H1 (cell line): ENCODE measurements at regions not wholly inside any gene's neighbourhood (a gene's known extent, or its start where the extent isn't known, plus 50 kb on each side); places are given as distances from the start of the nearest gene placed in this dataset.

ENCODE experiments used
- CTCF ChIA-PET: fragments of 300-600 bp; sonication (Branson Sonifier 250); formaldehyde crosslinking; loops from one replicate; lab custom pipeline; 2021; ENCODE audit not compliant: partially characterized antibody; lab: Charles Lee
- POLR2A ChIA-PET: fragments of 300-600 bp; sonication (Branson Sonifier 250); formaldehyde crosslinking; loops from one replicate; lab custom pipeline; 2021; ENCODE audit warnings: inconsistent platforms; ENCODE audit not compliant: partially characterized antibody; lab: Charles Lee
- DNase-seq, 2 experiments: peaks; one replicate each; pipeline versions ENCODE4 v3.0.0 to v3.0.0-alpha.2; 2010 to 2022; ENCODE audit warnings: low spot score in 2 of 2, low read depth in 1 of 2, mixed read lengths in 1 of 2
- FAIRE-seq: peaks from 2 replicates; lab custom pipeline; 2011; peaks lifted over from hg19 to GRCh38; lab: Jason Lieb, UNC
- H2AFZ ChIP-seq: 2 replicates; pipeline ENCODE4 v1.8.1; 2012; ENCODE audit warnings: low read length, inconsistent platforms
- H2AK5ac ChIP-seq: 2 replicates; pipeline ENCODE4 v1.6.1; 2013; ENCODE audit warnings: low read depth, low read length
- H2BK120ac ChIP-seq: replicated peaks from 2 replicates; pipeline ENCODE3; 2013; ENCODE audit warnings: low read depth, low read length, inconsistent platforms
- H2BK12ac ChIP-seq: 2 replicates; pipeline ENCODE4 v1.6.1; 2013; ENCODE audit warnings: low read depth, low read length
- H2BK15ac ChIP-seq: 2 replicates; pipeline ENCODE4 v1.6.1; 2013; ENCODE audit warnings: low read length
- H2BK20ac ChIP-seq: 2 replicates; pipeline ENCODE4 v1.6.1; 2013; ENCODE audit warnings: low read length
- H2BK5ac ChIP-seq: 2 replicates; pipeline ENCODE4 v1.6.1; 2013; ENCODE audit warnings: low read depth, low read length
- H3K14ac ChIP-seq: 2 replicates; pipeline ENCODE4 v1.6.1; 2013; ENCODE audit warnings: inconsistent platforms; ENCODE audit not compliant: insufficient read length
- H3K18ac ChIP-seq: 2 replicates; pipeline ENCODE4 v1.6.1; 2013; ENCODE audit warnings: low read length; ENCODE audit errors: extremely low read depth
- H3K23ac ChIP-seq: 2 replicates; pipeline ENCODE4 v1.6.1; 2013; ENCODE audit warnings: inconsistent platforms; ENCODE audit not compliant: insufficient read length
- H3K23me2 ChIP-seq: 2 replicates; pipeline ENCODE4 v1.6.1; 2013; ENCODE audit warnings: low read depth, low read length
- H3K27ac ChIP-seq: 2 replicates; pipeline ENCODE4 v1.6.1; 2011; ENCODE audit warnings: low read depth, low read length, inconsistent platforms
- H3K27me3 ChIP-seq, 4 experiments: replicated peaks in 1 of 4; 1 replicate in 1 of 4; 2 replicates in 3 of 4; pipeline versions ENCODE4 v1.6.1 to v1.8.1; 2011 to 2013; ENCODE audit warnings: low read length in 3 of 4, mild to moderate bottlenecking in 3 of 4, inconsistent platforms in 2 of 4, mixed read lengths in 2 of 4, moderate library complexity in 1 of 4; ENCODE audit not compliant: control insufficient read depth in 3 of 4, insufficient read depth in 3 of 4; ENCODE audit errors: extremely low read depth in 1 of 4
- H3K36me3 ChIP-seq, 4 experiments: 2 replicates each; pipeline versions ENCODE4 v1.6.1 to v1.8.1; 2011 to 2013; ENCODE audit warnings: mild to moderate bottlenecking in 4 of 4, low read length in 3 of 4, moderate library complexity in 2 of 4, control low read depth in 1 of 4, inconsistent platforms in 1 of 4; ENCODE audit not compliant: insufficient read depth in 4 of 4, control insufficient read depth in 2 of 4
- H3K4ac ChIP-seq: replicated peaks from 2 replicates; pipeline ENCODE3; 2013; ENCODE audit warnings: low read length, low read depth, mixed read lengths, inconsistent platforms; ENCODE audit not compliant: insufficient read length
- H3K4me1 ChIP-seq, 4 experiments: replicated peaks in 1 of 4; 1 replicate in 1 of 4; 2 replicates in 3 of 4; pipeline versions ENCODE4 v1.6.1 to v1.8.1; 2011 to 2013; ENCODE audit warnings: low read length in 3 of 4, inconsistent platforms in 2 of 4, mixed read lengths in 1 of 4; ENCODE audit not compliant: insufficient read depth in 4 of 4, control insufficient read depth in 3 of 4
- H3K4me2 ChIP-seq, 2 experiments: 2 replicates each; pipeline versions ENCODE4 v1.6.1 to v1.8.1; 2011 to 2013; ENCODE audit warnings: low read depth in 2 of 2, low read length in 2 of 2, control low read depth in 1 of 2, inconsistent platforms in 1 of 2, mild to moderate bottlenecking in 1 of 2; ENCODE audit not compliant: insufficient read depth in 1 of 2
- H3K4me3 ChIP-seq, 4 experiments: fragments of 200-600, 300-600 bp in 1 of 4; sonication (generic), shearing (Covaris generic), sonication (Bioruptor Twin) in 1 of 4; 2 replicates each; pipeline versions ENCODE4 v1.5.1 to v1.8.1; 2011 to 2016; ENCODE audit warnings: low read length in 4 of 4, low read depth in 3 of 4, control low read depth in 2 of 4, inconsistent platforms in 2 of 4, mild to moderate bottlenecking in 2 of 4, mixed read lengths in 1 of 4, moderate library complexity in 1 of 4; ENCODE audit not compliant: insufficient read depth in 2 of 4; ENCODE audit errors: extremely low read depth in 1 of 4
- H3K56ac ChIP-seq: replicated peaks from 2 replicates; pipeline ENCODE3; 2013; ENCODE audit warnings: low read depth, mild to moderate bottlenecking, mixed read lengths, low read length, inconsistent platforms; ENCODE audit not compliant: insufficient read length
- H3K79me1 ChIP-seq: 2 replicates; pipeline ENCODE4 v1.6.1; 2013; ENCODE audit warnings: low read depth, low read length, control low read depth
- H3K79me2 ChIP-seq, 2 experiments: 2 replicates each; pipeline versions ENCODE4 v1.6.1 to v1.8.1; 2012 to 2013; ENCODE audit warnings: low read length in 2 of 2, mild to moderate bottlenecking in 2 of 2, inconsistent platforms in 1 of 2; ENCODE audit not compliant: insufficient read depth in 2 of 2, control insufficient read depth in 1 of 2
- H3K9ac ChIP-seq, 4 experiments: replicated peaks in 1 of 4; 1 replicate in 1 of 4; 2 replicates in 3 of 4; pipeline versions ENCODE4 v1.6.1 to v1.8.1; 2011 to 2013; ENCODE audit warnings: low read depth in 3 of 4, low read length in 3 of 4, control low read depth in 2 of 4, mild to moderate bottlenecking in 2 of 4, moderate library complexity in 2 of 4, inconsistent platforms in 1 of 4; ENCODE audit errors: extremely low read depth in 1 of 4
- H3K9me3 ChIP-seq, 2 experiments: 2 replicates each; pipeline versions ENCODE4 v1.6.1 to v1.8.1; 2012 to 2013; ENCODE audit warnings: mild to moderate bottlenecking in 2 of 2, moderate library complexity in 2 of 2, control low read depth in 1 of 2, inconsistent platforms in 1 of 2, low read depth in 1 of 2, low read length in 1 of 2, mixed read lengths in 1 of 2; ENCODE audit not compliant: insufficient read depth in 2 of 2
- H4K20me1 ChIP-seq, 2 experiments: replicated peaks in 1 of 2; 2 replicates each; pipeline versions ENCODE3 to v1.8.1; 2011 to 2013; ENCODE audit warnings: inconsistent platforms in 2 of 2, low read length in 2 of 2, mild to moderate bottlenecking in 1 of 2; ENCODE audit not compliant: insufficient read depth in 2 of 2, control insufficient read depth in 1 of 2
- H4K5ac ChIP-seq: 2 replicates; pipeline ENCODE4 v1.6.1; 2013; ENCODE audit warnings: low read length, low read depth, mixed read lengths, inconsistent platforms; ENCODE audit not compliant: insufficient read length
- H4K8ac ChIP-seq: 2 replicates; pipeline ENCODE4 v1.8.0; 2013; ENCODE audit warnings: mild to moderate bottlenecking, moderate library complexity, low read length, inconsistent platforms; ENCODE audit not compliant: insufficient read depth; ENCODE audit errors: extremely low read depth
- H4K91ac ChIP-seq: replicated peaks from 2 replicates; pipeline ENCODE3; 2013; ENCODE audit warnings: low read length, mixed read lengths, inconsistent platforms; ENCODE audit not compliant: insufficient read length
- BACH1 ChIP-seq: IDR thresholded peaks from 2 replicates; pipeline ENCODE4 v1.6.1; 2012; ENCODE audit warnings: low read length, improper control_type of control experiment
- BCL11A ChIP-seq, 2 experiments: IDR thresholded peaks; one replicate each; pipeline ENCODE4 v1.6.1; 2011; ENCODE audit warnings: low read depth in 2 of 2, low read length in 2 of 2, mild to moderate bottlenecking in 2 of 2
- BRCA1 ChIP-seq: IDR thresholded peaks from 2 replicates; pipeline ENCODE4 v1.6.1; 2012; ENCODE audit warnings: low read depth, low read length, improper control_type of control experiment
- CHD2 ChIP-seq: IDR thresholded peaks from 2 replicates; pipeline ENCODE4 v1.6.1; 2012; ENCODE audit warnings: low read length, improper control_type of control experiment
- EP300 ChIP-seq, 2 experiments: IDR thresholded peaks; 1 replicate in 1 of 2; 2 replicates in 1 of 2; pipeline ENCODE4 v1.6.1; 2011 to 2012; ENCODE audit warnings: low read depth in 2 of 2, low read length in 2 of 2, mild to moderate bottlenecking in 2 of 2, borderline replicate concordance in 1 of 2, inconsistent platforms in 1 of 2, moderate library complexity in 1 of 2
- GTF2F1 ChIP-seq: IDR thresholded peaks from 2 replicates; pipeline ENCODE4 v1.6.1; 2012; ENCODE audit warnings: low read depth, low read length, improper control_type of control experiment, borderline replicate concordance
- JUN ChIP-seq: IDR thresholded peaks from 2 replicates; pipeline ENCODE4 v1.6.1; 2011; ENCODE audit warnings: low read depth, mild to moderate bottlenecking, improper control_type of control experiment, low read length
- KDM5A ChIP-seq: fragments of 200-600 bp; IDR thresholded peaks from 2 replicates; pipeline ENCODE4 v1.7.1; 2012; ENCODE audit warnings: mild to moderate bottlenecking, low read length, inconsistent platforms, mixed read lengths
- MAFK ChIP-seq: IDR thresholded peaks from 2 replicates; pipeline ENCODE4 v1.6.1; 2012; ENCODE audit warnings: low read depth, mild to moderate bottlenecking, improper control_type of control experiment, low read length
- RBBP5 ChIP-seq: IDR thresholded peaks from 2 replicates; pipeline ENCODE4 v1.7.1; 2012; ENCODE audit warnings: low read depth, mild to moderate bottlenecking, inconsistent platforms, low read length, moderate library complexity, borderline replicate concordance
- SAP30 ChIP-seq: fragments of 300-600 bp; sonication (generic); IDR thresholded peaks from 2 replicates; pipeline ENCODE4 v1.7.1; 2012; ENCODE audit warnings: low read length, moderate library complexity, mild to moderate bottlenecking, inconsistent platforms; ENCODE audit not compliant: insufficient read depth, insufficient replicate concordance
- SIRT6 ChIP-seq: IDR thresholded peaks from one replicate; pipeline ENCODE4 v1.7.1; 2012; ENCODE audit warnings: low read length, inconsistent platforms
- SP2 ChIP-seq: IDR thresholded peaks from 2 replicates; pipeline ENCODE4 v1.6.1; 2012; ENCODE audit warnings: mild to moderate bottlenecking, low read length, inconsistent platforms
- SUZ12 ChIP-seq: fragments of 200-600 bp; sonication (generic); IDR thresholded peaks from 2 replicates; pipeline ENCODE4 v1.6.1; 2012; ENCODE audit warnings: mild to moderate bottlenecking, inconsistent platforms, low read length, moderate library complexity, mixed read lengths
- whole genome bisulfite sequencing, 2 experiments: shearing (Covaris generic) in 1 of 2; methylation state at CpG; one replicate each; pipeline versions ENCODE4 v1.1.6 to v1.1.7; 2013 to 2015; ENCODE audit warnings: low lambda C conversion rate in 2 of 2, mixed read lengths in 2 of 2, inconsistent platforms in 1 of 2, low coverage in 1 of 2, missing lambda C conversion rate in 1 of 2; ENCODE audit not compliant: insufficient replicate concordance in 2 of 2, insufficient coverage in 1 of 2, insufficient read length in 1 of 2; ENCODE audit errors: extremely low coverage in 1 of 2, missing lambda C conversion rate in 1 of 2; 5-methylcytosine and 5-hydroxymethylcytosine counted together

- no peak overlapping the region for H3K4ac ChIP-seq
- H2BK5ac ChIP-seq = no peak overlapping the region
- ChIA-PET POLR2A (no interaction called here), CTCF (interaction anchor here (0.6 to 1.3 kb wide), 3 partner anchors 10 to 500 kb away, joined by 3 to 4 read pairs (median 3); no protein-coding TSS in a partner anchor)
- no peak overlapping the region for H4K8ac ChIP-seq
- H2BK120ac ChIP-seq = no peak overlapping the region
- H2BK15ac ChIP-seq = no peak overlapping the region
- H3K14ac ChIP-seq = no peak overlapping the region
- H3K36me3 ChIP-seq = no peaks in the 10 kb centered on the region
- H4K20me1 ChIP-seq = no peaks in the 10 kb centered on the region
- H3K23ac ChIP-seq = no peak overlapping the region
- no peaks in the 10 kb centered on the region for H3K79me1 ChIP-seq
- no peaks in the 10 kb centered on the region for H3K23me2 ChIP-seq
- no peak overlapping the region; the same call in 1 of the 2 replicates for H2AFZ ChIP-seq
- H4K5ac ChIP-seq = no peak overlapping the region
- no peak overlapping the region for H4K91ac ChIP-seq
- no peak overlapping the region for H3K18ac ChIP-seq
- H3K4me3 ChIP-seq = no peak overlapping the region
- no peak overlapping the region for H3K4me2 ChIP-seq
- no peak overlapping the region for H2AK5ac ChIP-seq
- H3K56ac ChIP-seq = no peak overlapping the region
- H2BK12ac ChIP-seq = no peak overlapping the region
- no peaks in the 10 kb centered on the region for H3K9me3 ChIP-seq
- H3K4me1 ChIP-seq = no peaks in the 10 kb centered on the region
- FAIRE-seq (no peak), DNase-seq (no peak)
- no peak overlapping the region for H3K9ac ChIP-seq
- no peaks in the 10 kb centered on the region for H3K27me3 ChIP-seq
- no peak overlapping the region for H2BK20ac ChIP-seq
- H3K79me2 ChIP-seq = no peaks in the 10 kb centered on the region
- H3K27ac ChIP-seq = no peak overlapping the region
- 95% methylated on average over 6 of the region's 6 CpGs; no CpG with 5 or more reads in 1 of the 2 experiments for WGBS, 2 experiments
- TF ChIP-seq SAP30 (no peak), GTF2F1 (no peak), MAFK (no peak), SUZ12 (no peak), SIRT6 (no peak), BRCA1 (no peak), BACH1 (no peak), KDM5A (no peak), JUN (no peak), EP300 (IDR thresholded peaks at IDR 0.05; ENCODE audit: borderline replicate concordance in 1 of 2, low read depth in 2 of 2, low read length in 2 of 2) (no peak), SP2 (no peak), CHD2 (no peak), BCL11A (IDR thresholded peaks at IDR 0.05; ENCODE audit: low read depth in 2 of 2, low read length in 2 of 2) (no peak), RBBP5 (no peak)
These were observed 132.2 kb upstream of the RREB1 start for GRCh38 chr6:6975459-6976111.
